GM12878 (cell line): ENCODE measurements at regions not wholly inside any gene's neighbourhood (a gene's known extent, or its start where the extent isn't known, plus 50 kb on each side); places are given as distances from the start of the nearest gene placed in this dataset.

Experiments
- CREB1 ChIP-seq: IDR thresholded peaks from 2 replicates; pipeline ENCODE4 v1.6.1; 2012; ENCODE audit warnings: low read depth, mild to moderate bottlenecking, inconsistent platforms
- CTCF ChIP-seq, 3 experiments: IDR thresholded peaks in 2 of 3; conservative IDR thresholded peaks in 1 of 3; 2 replicates each; pipeline ENCODE4 v1.5.1; 2011; ENCODE audit warnings: low read depth in 3 of 3, low read length in 3 of 3, mild to moderate bottlenecking in 3 of 3, control low read depth in 2 of 3, moderate library complexity in 2 of 3, inconsistent platforms in 1 of 3, mixed read lengths in 1 of 3; ENCODE audit not compliant: control insufficient read depth in 2 of 3, insufficient read depth in 1 of 3; ENCODE audit errors: extremely low read depth in 1 of 3
- DPF2 ChIP-seq: fragments of 450-650 bp; IDR thresholded peaks from 2 replicates; pipeline ENCODE4 v1.6.1; 2017; ENCODE audit warnings: mild to moderate bottlenecking
- FOXM1 ChIP-seq: IDR thresholded peaks from 2 replicates; pipeline ENCODE4 v1.6.1; 2012; ENCODE audit warnings: low read depth, mild to moderate bottlenecking, inconsistent platforms, low read length, moderate library complexity
- JUNB ChIP-seq: IDR thresholded peaks from 2 replicates; pipeline ENCODE4 v1.6.1; 2016; ENCODE audit warnings: antibody characterized with exemption, mild to moderate bottlenecking
- LARP7 ChIP-seq: fragments of 450-650 bp; IDR thresholded peaks from 2 replicates; pipeline ENCODE4 v1.6.1; 2017; ENCODE audit warnings: mild to moderate bottlenecking
- NKRF ChIP-seq: fragments of 450-650 bp; conservative IDR thresholded peaks from 2 replicates; pipeline ENCODE4 v1.6.1; 2017; ENCODE audit warnings: mild to moderate bottlenecking, moderate library complexity
- POLR2A ChIP-seq: IDR thresholded peaks from 2 replicates; pipeline ENCODE4 v1.6.1; 2011; ENCODE audit warnings: low read depth, mild to moderate bottlenecking, low read length
- POLR2AphosphoS5 ChIP-seq: IDR thresholded peaks from 2 replicates; pipeline ENCODE4 v1.6.1; 2011; ENCODE audit warnings: mild to moderate bottlenecking, low read length, inconsistent platforms
- RELA ChIP-seq: fragments of 450-650 bp; IDR thresholded peaks from 2 replicates; pipeline ENCODE4 v1.8.0; 2014; ENCODE audit warnings: borderline replicate concordance; ENCODE audit not compliant: partially characterized antibody
- SP1 ChIP-seq: IDR thresholded peaks from one replicate; pipeline ENCODE4 v1.6.1; 2011; ENCODE audit warnings: low read depth, low read length
- TAF1 ChIP-seq: IDR thresholded peaks from 2 replicates; pipeline ENCODE4 v1.6.1; 2011; ENCODE audit warnings: mild to moderate bottlenecking, low read depth, low read length, borderline replicate concordance
- USF2 ChIP-seq: IDR thresholded peaks from 2 replicates; pipeline ENCODE4 v1.6.1; 2011; ENCODE audit warnings: low read depth, low read length, improper control_type of control experiment, borderline replicate concordance

- TF ChIP-seq CTCF (IDR thresholded peaks at IDR 0.05 in 2 of 3, conservative IDR thresholded peaks at IDR 0.05 in 1 of 3; ENCODE audit: control insufficient read depth in 2 of 3, extremely low read depth in 1 of 3, insufficient read depth in 1 of 3, low read depth in 3 of 3, low read length in 3 of 3) (no peak), POLR2A (no peak), USF2 (no peak), JUNB (no peak), NKRF (no peak), TAF1 (no peak), POLR2AphosphoS5 (no peak), LARP7 (no peak), RELA (no peak), FOXM1 (no peak), DPF2 (no peak), SP1 (no peak), CREB1 (no peak)
Measured at GRCh38 chr7:131039836-131040235, 287.8 kb upstream of the MKLN1 start.
